ENCODE measurements at regions not wholly inside any gene's neighbourhood (a gene's known extent, or its start where the extent isn't known, plus 50 kb on each side); places are given as distances from the start of the nearest gene placed in this dataset.

DNA sequence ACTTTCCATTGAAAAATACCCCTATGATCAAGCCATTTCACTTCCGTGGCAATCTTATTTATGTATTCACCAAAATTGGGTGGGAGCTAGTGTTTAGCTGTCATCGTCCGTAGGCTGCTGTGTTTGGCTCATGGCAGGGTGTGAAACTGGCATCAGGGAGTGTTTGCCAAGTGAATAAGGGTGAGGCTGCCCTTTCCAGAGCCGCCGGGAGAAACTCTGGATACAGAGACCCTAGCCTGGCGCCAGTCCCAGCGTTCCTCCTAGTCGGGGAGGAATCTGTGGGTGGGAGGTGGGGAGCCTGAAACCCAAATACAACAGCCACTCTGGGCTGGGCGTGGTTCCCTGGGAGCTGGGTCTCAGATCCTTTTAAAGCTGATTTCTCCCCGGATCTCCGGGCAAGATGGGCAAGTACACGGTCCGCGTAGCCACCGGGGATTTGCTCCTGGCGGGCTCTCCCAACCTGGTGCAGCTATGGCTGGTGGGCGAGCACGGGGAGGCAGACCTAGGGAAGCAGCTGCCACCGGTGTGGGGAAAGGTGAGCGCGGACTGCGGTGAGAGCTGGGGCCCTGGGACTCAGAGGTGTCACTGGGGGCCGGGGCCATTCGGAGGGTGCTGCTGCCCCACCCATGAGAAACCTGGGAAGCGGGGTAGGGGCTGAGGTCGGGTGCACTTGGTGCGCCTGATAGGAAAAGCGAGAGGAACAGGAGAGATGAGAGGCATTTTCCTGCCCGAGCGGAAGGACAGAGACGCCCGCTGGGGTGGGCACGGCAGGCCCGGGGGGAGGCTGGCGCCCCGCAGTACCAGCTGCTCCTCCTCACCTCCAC, 62.1 kb upstream of the TEKT1 start:
- Histone ChIP-seq H3K4me1 (ENCODE audit: insufficient read depth) (no peaks in the 10 kb centered on the region), H3K4me3 (no peak overlapping the region), H3K9me3 (no peaks in the 10 kb centered on the region), H3K27ac (no peak overlapping the region), H3K27me3 (no peaks in the 10 kb centered on the region), H3K36me3 (no peaks in the 10 kb centered on the region)
- DNase-seq, result no peak
- 3 to 5% (median 4%) methylated on average over 36 of the region's 36 CpGs for WGBS, 3 donors
- TF ChIP-seq EP300 (IDR thresholded peaks at IDR 0.05) (no peak), POLR2A (IDR thresholded peaks at IDR 0.05) (no peak)
- TF ChIP-seq, protein P1, sequence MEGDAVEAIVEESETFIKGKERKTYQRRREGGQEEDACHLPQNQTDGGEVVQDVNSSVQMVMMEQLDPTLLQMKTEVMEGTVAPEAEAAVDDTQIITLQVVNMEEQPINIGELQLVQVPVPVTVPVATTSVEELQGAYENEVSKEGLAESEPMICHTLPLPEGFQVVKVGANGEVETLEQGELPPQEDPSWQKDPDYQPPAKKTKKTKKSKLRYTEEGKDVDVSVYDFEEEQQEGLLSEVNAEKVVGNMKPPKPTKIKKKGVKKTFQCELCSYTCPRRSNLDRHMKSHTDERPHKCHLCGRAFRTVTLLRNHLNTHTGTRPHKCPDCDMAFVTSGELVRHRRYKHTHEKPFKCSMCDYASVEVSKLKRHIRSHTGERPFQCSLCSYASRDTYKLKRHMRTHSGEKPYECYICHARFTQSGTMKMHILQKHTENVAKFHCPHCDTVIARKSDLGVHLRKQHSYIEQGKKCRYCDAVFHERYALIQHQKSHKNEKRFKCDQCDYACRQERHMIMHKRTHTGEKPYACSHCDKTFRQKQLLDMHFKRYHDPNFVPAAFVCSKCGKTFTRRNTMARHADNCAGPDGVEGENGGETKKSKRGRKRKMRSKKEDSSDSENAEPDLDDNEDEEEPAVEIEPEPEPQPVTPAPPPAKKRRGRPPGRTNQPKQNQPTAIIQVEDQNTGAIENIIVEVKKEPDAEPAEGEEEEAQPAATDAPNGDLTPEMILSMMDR (IDR thresholded peaks at IDR 0.05), result no peak
- intact Hi-C loops (cut with DNase I), result loop anchor here in 1 of 4 donors (5.0 kb wide), 1 partner anchor 36 kb away; no protein-coding TSS in a partner anchor

DNA sequence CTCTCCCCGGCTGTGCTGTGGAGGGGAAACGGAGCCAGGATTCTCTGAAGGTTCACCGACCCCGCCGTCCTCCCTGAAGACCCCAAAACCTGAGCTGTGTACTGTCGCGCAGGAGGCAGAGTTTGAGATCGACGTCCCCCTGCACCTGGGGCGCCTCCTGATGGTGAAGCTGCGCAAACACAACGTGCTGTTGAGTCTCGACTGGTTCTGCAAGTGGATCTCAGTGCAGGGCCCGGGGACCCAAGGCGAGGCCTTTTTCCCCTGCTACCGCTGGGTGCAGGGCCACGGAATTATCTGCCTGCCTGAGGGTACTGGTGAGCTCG, 62.6 kb upstream of the TEKT1 start:
- H3K36me3 ChIP-seq, result no peaks in the 10 kb centered on the region
- DNase-seq, result no peak
- 6 to 9% (median 6%) methylated on average over 18 of the region's 18 CpGs for WGBS, 3 donors
- no peak overlapping the region for H3K27ac ChIP-seq
- H3K4me1 ChIP-seq (ENCODE audit: insufficient read depth), result no peaks in the 10 kb centered on the region
- no peaks in the 10 kb centered on the region for H3K27me3 ChIP-seq
- intact Hi-C loops (cut with DNase I), result loop anchor here in 1 of 4 donors (5.0 kb wide), 1 partner anchor 37 kb away; no protein-coding TSS in a partner anchor
- no peaks in the 10 kb centered on the region for H3K9me3 ChIP-seq
- TF ChIP-seq EP300 (IDR thresholded peaks at IDR 0.05) (no peak), POLR2A (IDR thresholded peaks at IDR 0.05) (no peak)
- TF ChIP-seq, protein P1 (IDR thresholded peaks at IDR 0.05), result no peak
- H3K4me3 ChIP-seq, result no peak overlapping the region

DNA sequence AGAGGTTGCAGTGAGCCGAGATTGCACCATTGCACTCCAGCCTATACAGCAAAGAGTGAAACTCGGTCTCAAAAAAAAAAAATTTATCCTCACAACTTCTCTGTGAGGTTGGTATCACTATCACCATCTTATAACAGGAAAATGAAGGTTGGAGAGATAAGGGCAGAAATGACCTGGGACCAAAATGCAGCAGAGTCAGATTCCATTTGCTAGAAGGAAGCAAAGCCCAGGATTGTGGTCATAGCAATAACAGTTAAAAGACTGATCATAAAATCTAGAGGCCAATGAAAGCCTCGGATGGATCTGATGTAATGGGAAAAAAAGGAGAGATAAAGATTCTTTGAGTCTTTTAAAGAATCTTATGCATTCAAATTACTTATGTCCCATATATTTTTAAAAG, 69.6 kb upstream of the TEKT1 start:
- intact Hi-C loops (cut with DNase I), result no loop called here
- Histone ChIP-seq H3K36me3 (no peaks in the 10 kb centered on the region), H3K27me3 (no peaks in the 10 kb centered on the region), H3K27ac (no peak overlapping the region), H3K4me3 (no peak overlapping the region), H3K4me1 (ENCODE audit: insufficient read depth) (no peaks in the 10 kb centered on the region), H3K9me3 (no peaks in the 10 kb centered on the region)
- WGBS, 3 donors, result 79 to 83% (median 79%) methylated on average over 3 of the region's 3 CpGs
- DNase-seq, result no peak
- no peak for TF ChIP-seq POLR2A (IDR thresholded peaks at IDR 0.05)
- TF ChIP-seq EP300 (IDR thresholded peaks at IDR 0.05), result no peak
- TF ChIP-seq, protein P1 (IDR thresholded peaks at IDR 0.05), result no peak

DNA sequence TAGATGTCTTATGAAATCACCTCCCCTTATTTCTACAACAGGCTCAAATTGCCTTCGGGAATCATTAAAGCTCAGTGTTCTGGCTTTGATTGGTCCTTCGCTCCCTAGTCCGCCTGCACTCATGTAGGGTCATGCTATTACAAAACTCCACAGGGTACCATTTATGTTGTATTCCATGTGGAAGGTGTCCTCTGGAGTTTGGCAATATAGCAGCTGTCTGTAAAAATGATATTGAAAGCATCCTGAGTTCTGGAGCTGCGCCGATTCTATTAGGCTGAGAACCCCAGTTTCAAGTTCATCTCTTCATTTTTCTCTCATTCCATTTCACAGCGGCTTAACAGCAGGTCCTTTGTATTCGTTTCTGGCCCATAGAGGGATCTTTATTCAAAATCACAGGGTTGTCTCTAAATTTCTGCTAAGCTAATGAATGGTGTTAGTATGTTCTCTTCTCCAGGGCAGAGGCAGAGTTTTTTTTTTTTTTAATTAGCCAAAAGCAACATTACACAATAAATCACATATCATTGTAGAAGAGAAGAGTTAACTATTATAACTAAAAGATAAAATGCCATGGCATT, 71.9 kb upstream of the TEKT1 start:
- Histone ChIP-seq H3K27me3 (no peaks in the 10 kb centered on the region), H3K27ac (no peak overlapping the region), H3K4me1 (ENCODE audit: insufficient read depth) (no peaks in the 10 kb centered on the region), H3K4me3 (no peak overlapping the region), H3K9me3 (no peaks in the 10 kb centered on the region), H3K36me3 (no peaks in the 10 kb centered on the region)
- TF ChIP-seq EP300 (IDR thresholded peaks at IDR 0.05) (no peak), POLR2A (IDR thresholded peaks at IDR 0.05) (no peak)
- TF ChIP-seq, protein P1 (IDR thresholded peaks at IDR 0.05), result no peak
- WGBS, 3 donors, result 86 to 91% (median 90%) methylated on average over 7 of the region's 7 CpGs
- no peak for DNase-seq
- intact Hi-C loops (cut with DNase I), result no loop called here

All from ovary (tissue), 7 donors.